ENCODE measurements at regions not wholly inside any gene's neighbourhood (a gene's known extent, or its start where the extent isn't known, plus 50 kb on each side); places are given as distances from the start of the nearest gene placed in this dataset.

DNA sequence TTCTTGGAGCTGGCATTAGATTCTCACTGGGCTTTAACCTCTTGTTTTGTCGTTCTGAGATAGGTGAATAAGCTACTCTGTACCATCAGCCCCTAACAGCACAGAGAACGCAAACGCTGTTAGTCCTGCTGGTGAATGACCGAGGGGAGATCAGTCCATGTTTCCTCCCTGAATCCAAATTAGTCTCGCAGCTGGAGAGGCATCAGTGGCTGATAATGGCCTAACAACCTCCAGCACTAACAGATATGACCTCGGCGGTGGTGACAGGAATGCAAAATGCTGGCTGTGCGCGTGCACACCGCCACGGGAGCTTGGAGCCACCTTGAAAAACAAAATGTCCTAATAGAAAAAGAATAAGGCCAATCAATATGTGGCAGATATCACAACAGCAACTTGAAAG is 77.6 kb upstream of the IRX1 start:
- TF ChIP-seq, protein P1, sequence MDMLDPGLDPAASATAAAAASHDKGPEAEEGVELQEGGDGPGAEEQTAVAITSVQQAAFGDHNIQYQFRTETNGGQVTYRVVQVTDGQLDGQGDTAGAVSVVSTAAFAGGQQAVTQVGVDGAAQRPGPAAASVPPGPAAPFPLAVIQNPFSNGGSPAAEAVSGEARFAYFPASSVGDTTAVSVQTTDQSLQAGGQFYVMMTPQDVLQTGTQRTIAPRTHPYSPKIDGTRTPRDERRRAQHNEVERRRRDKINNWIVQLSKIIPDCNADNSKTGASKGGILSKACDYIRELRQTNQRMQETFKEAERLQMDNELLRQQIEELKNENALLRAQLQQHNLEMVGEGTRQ (IDR thresholded peaks at IDR 0.05) = no peak
- TF ChIP-seq, protein P2, sequence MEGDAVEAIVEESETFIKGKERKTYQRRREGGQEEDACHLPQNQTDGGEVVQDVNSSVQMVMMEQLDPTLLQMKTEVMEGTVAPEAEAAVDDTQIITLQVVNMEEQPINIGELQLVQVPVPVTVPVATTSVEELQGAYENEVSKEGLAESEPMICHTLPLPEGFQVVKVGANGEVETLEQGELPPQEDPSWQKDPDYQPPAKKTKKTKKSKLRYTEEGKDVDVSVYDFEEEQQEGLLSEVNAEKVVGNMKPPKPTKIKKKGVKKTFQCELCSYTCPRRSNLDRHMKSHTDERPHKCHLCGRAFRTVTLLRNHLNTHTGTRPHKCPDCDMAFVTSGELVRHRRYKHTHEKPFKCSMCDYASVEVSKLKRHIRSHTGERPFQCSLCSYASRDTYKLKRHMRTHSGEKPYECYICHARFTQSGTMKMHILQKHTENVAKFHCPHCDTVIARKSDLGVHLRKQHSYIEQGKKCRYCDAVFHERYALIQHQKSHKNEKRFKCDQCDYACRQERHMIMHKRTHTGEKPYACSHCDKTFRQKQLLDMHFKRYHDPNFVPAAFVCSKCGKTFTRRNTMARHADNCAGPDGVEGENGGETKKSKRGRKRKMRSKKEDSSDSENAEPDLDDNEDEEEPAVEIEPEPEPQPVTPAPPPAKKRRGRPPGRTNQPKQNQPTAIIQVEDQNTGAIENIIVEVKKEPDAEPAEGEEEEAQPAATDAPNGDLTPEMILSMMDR (IDR thresholded peaks at IDR 0.05) = no peak
- no peak for TF ChIP-seq JUNB (IDR thresholded peaks at IDR 0.05)
- no peak for TF ChIP-seq ESRRA (IDR thresholded peaks at IDR 0.05; ENCODE audit: borderline replicate concordance, low read length)
- no peak for TF ChIP-seq POLR2A (IDR thresholded peaks at IDR 0.05; ENCODE audit: low read length)
- TF ChIP-seq EP300 (IDR thresholded peaks at IDR 0.05) = no peak
- TF ChIP-seq CEBPB (IDR thresholded peaks at IDR 0.05) = no peak
- TF ChIP-seq, protein P3, sequence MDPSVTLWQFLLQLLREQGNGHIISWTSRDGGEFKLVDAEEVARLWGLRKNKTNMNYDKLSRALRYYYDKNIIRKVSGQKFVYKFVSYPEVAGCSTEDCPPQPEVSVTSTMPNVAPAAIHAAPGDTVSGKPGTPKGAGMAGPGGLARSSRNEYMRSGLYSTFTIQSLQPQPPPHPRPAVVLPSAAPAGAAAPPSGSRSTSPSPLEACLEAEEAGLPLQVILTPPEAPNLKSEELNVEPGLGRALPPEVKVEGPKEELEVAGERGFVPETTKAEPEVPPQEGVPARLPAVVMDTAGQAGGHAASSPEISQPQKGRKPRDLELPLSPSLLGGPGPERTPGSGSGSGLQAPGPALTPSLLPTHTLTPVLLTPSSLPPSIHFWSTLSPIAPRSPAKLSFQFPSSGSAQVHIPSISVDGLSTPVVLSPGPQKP (IDR thresholded peaks at IDR 0.05; ENCODE audit: low read depth, low read length) = no peak
- no peak for TF ChIP-seq SREBF2 (IDR thresholded peaks at IDR 0.05)

All from A549 (cell line).